IMR-90 (cell line): ENCODE measurements at regions not wholly inside any gene's neighbourhood (a gene's known extent, or its start where the extent isn't known, plus 50 kb on each side); places are given as distances from the start of the nearest gene placed in this dataset.

ENCODE experiments used
- ATAC-seq: fragments of 200-7000 bp; cut with Tn5 transposase; 2 replicates; pipeline ENCODE4 v1.9.1; 2020; ENCODE audit warnings: low read depth, mild to moderate bottlenecking, moderate library complexity
- BruUV-seq: library from RNA; stranded (reverse); fragments of 400-500 nt; replicated peaks from 2 replicates; lab custom pipeline; 2021; lab: Mats Ljungman, UMichigan
- CTCF ChIA-PET: fragments of 300-600 bp; formaldehyde crosslinking; extraction: SDS; loops from one replicate; lab custom pipeline; 2021; ENCODE audit warnings: antibody characterized with exemption; lab: Yijun Ruan, JAX
- POLR2A ChIA-PET: fragments of 300-600 bp; sonication (Branson Sonifier 250); formaldehyde crosslinking; loops from one replicate; lab custom pipeline; 2022; ENCODE audit warnings: antibody characterized with exemption; ENCODE audit not compliant: unreplicated experiment; lab: Charles Lee
- DNase-seq: peaks from one replicate; pipeline ENCODE4 v3.0.0; 2013
- H2AFZ ChIP-seq: replicated peaks from 2 replicates; pipeline ENCODE3; 2013; ENCODE audit warnings: low read length, mild to moderate bottlenecking; ENCODE audit not compliant: poor library complexity
- H2AK5ac ChIP-seq: 2 replicates; pipeline ENCODE4 v1.6.1; 2013; ENCODE audit warnings: low read depth, low read length, inconsistent platforms
- H2AK9ac ChIP-seq: replicated peaks from 2 replicates; pipeline ENCODE3; 2013; ENCODE audit warnings: mild to moderate bottlenecking, low read depth, low read length, moderate library complexity; ENCODE audit not compliant: poor library complexity
- H2BK120ac ChIP-seq: 2 replicates; pipeline ENCODE4 v1.6.1; 2013; ENCODE audit warnings: low read depth, low read length, inconsistent platforms
- H2BK15ac ChIP-seq: 3 replicates; pipeline ENCODE4 v1.6.1; 2013; ENCODE audit warnings: low read depth, low read length, inconsistent platforms
- H2BK20ac ChIP-seq: 2 replicates; pipeline ENCODE4 v1.6.1; 2013; ENCODE audit warnings: low read depth, mild to moderate bottlenecking, inconsistent platforms, low read length, moderate library complexity
- H2BK5ac ChIP-seq: 2 replicates; pipeline ENCODE4 v1.6.1; 2013; ENCODE audit warnings: mild to moderate bottlenecking, low read depth, low read length, inconsistent platforms; ENCODE audit not compliant: poor library complexity, severe bottlenecking
- H3K14ac ChIP-seq: replicated peaks from 2 replicates; pipeline ENCODE4 v1.6.1; 2013; ENCODE audit warnings: low read depth, low read length, inconsistent platforms
- H3K18ac ChIP-seq: 2 replicates; pipeline ENCODE4 v1.6.1; 2013; ENCODE audit warnings: low read depth, low read length, control low read depth
- H3K23ac ChIP-seq: 2 replicates; pipeline ENCODE4 v1.6.1; 2013; ENCODE audit warnings: low read depth, low read length, inconsistent platforms
- H3K27ac ChIP-seq: 2 replicates; pipeline ENCODE4 v1.5.1; 2013; ENCODE audit warnings: mild to moderate bottlenecking, control low read depth, low read length; ENCODE audit not compliant: insufficient read depth
- H3K27me3 ChIP-seq: 2 replicates; pipeline ENCODE4 v1.6.1; 2013; ENCODE audit warnings: low read length; ENCODE audit not compliant: control insufficient read depth, insufficient read depth
- H3K36me3 ChIP-seq: 2 replicates; pipeline ENCODE4 v1.6.1; 2013; ENCODE audit warnings: low read length, mixed read lengths; ENCODE audit not compliant: control insufficient read depth, insufficient read depth
- H3K4ac ChIP-seq: 2 replicates; pipeline ENCODE4 v1.6.1; 2013; ENCODE audit warnings: low read depth, low read length, inconsistent platforms
- H3K4me1 ChIP-seq: 2 replicates; pipeline ENCODE4 v1.6.1; 2013; ENCODE audit warnings: low read length, mixed read lengths; ENCODE audit not compliant: control insufficient read depth, insufficient read depth
- H3K4me2 ChIP-seq: 2 replicates; pipeline ENCODE4 v1.6.1; 2013; ENCODE audit warnings: low read depth, mild to moderate bottlenecking, control low read depth, low read length, moderate library complexity
- H3K4me3 ChIP-seq: 2 replicates; pipeline ENCODE4 v1.5.1; 2013; ENCODE audit warnings: low read depth, mild to moderate bottlenecking, control low read depth, low read length, moderate library complexity; ENCODE audit not compliant: insufficient read depth
- H3K56ac ChIP-seq: 2 replicates; pipeline ENCODE4 v1.6.1; 2013; ENCODE audit warnings: low read length, inconsistent platforms; ENCODE audit not compliant: insufficient read depth; ENCODE audit errors: extremely low read depth
- H3K79me1 ChIP-seq, 2 experiments: 2 replicates each; pipeline ENCODE4 v1.6.1; 2013; ENCODE audit warnings: low read length in 2 of 2, inconsistent platforms in 1 of 2, low read depth in 1 of 2
- H3K9ac ChIP-seq: 2 replicates; pipeline ENCODE4 v1.6.1; 2013; ENCODE audit warnings: low read depth, low read length, control low read depth
- H3K9me1 ChIP-seq: 2 replicates; pipeline ENCODE4 v1.6.1; 2013; ENCODE audit warnings: low read length, inconsistent platforms; ENCODE audit not compliant: insufficient read depth
- H3K9me3 ChIP-seq: 2 replicates; pipeline ENCODE4 v1.6.1; 2013; ENCODE audit warnings: low read length; ENCODE audit not compliant: control insufficient read depth, insufficient read depth
- H4K20me1 ChIP-seq: 2 replicates; pipeline ENCODE4 v1.6.1; 2013; ENCODE audit warnings: low read length, inconsistent platforms; ENCODE audit not compliant: insufficient read depth
- H4K5ac ChIP-seq: 2 replicates; pipeline ENCODE4 v1.6.1; 2013; ENCODE audit warnings: mild to moderate bottlenecking, low read depth, low read length, control low read depth
- H4K8ac ChIP-seq, 2 experiments: 2 replicates each; pipeline ENCODE4 v1.6.1; 2013; ENCODE audit warnings: low read depth in 2 of 2, low read length in 2 of 2, control low read depth in 1 of 2, inconsistent platforms in 1 of 2
- H4K91ac ChIP-seq: 2 replicates; pipeline ENCODE4 v1.6.1; 2013; ENCODE audit warnings: low read depth, low read length, inconsistent platforms; ENCODE audit not compliant: insufficient read depth
- BHLHE40 ChIP-seq: fragments of 150-350 bp; IDR thresholded peaks from 2 replicates; pipeline ENCODE4 v1.6.1; 2016; ENCODE audit warnings: mild to moderate bottlenecking, low read depth, low read length
- CHD1 ChIP-seq: IDR thresholded peaks from 2 replicates; pipeline ENCODE4 v1.6.1; 2012; ENCODE audit warnings: low read depth, low read length, improper control_type of control experiment
- CTCF ChIP-seq: conservative IDR thresholded peaks from 2 replicates; pipeline ENCODE4 v1.5.1; 2012; ENCODE audit warnings: mild to moderate bottlenecking, low read depth, low read length, improper control_type of control experiment
- ELK1 ChIP-seq: fragments of 150-350 bp; IDR thresholded peaks from 2 replicates; pipeline ENCODE4 v1.6.1; 2016; ENCODE audit warnings: low read depth, mild to moderate bottlenecking, low read length, moderate library complexity, borderline replicate concordance
- FOS ChIP-seq: fragments of 150-350 bp; IDR thresholded peaks from 2 replicates; pipeline ENCODE4 v1.6.1; 2016; ENCODE audit warnings: low read depth, low read length
- RFX5 ChIP-seq: IDR thresholded peaks from 2 replicates; pipeline ENCODE4 v1.8.0; 2012; ENCODE audit warnings: low read depth, mild to moderate bottlenecking, low read length, moderate library complexity
- WGBS, 2 experiments: methylation state at CpG; one replicate each; pipeline versions ENCODE4 v1.1.5 to v1.1.7; 2013; ENCODE audit warnings: missing lambda C conversion rate in 2 of 2; ENCODE audit not compliant: insufficient read length in 1 of 2; ENCODE audit errors: extremely low coverage in 2 of 2; 5-methylcytosine and 5-hydroxymethylcytosine counted together
- dilution Hi-C: fragments of 300-500 bp; cut with HindIII; formaldehyde crosslinking; loops from one replicate; pipeline ENCODE4 v1.14.3; 2018; ENCODE audit warnings: low sequenced_read_pairs; ENCODE audit not compliant: unreplicated experiment
- in situ Hi-C: fragments of 300-500 bp; cut with MboI; formaldehyde crosslinking; loops from 3 replicates; pipeline ENCODE4 v1.14.3; 2019; ENCODE audit warnings: low sequenced_read_pairs, inconsistent platforms, mixed read lengths
- intact Hi-C: fragments of 100-400 bp; cut with micrococcal nuclease; formaldehyde crosslinking; loops from 2 replicates; pipeline ENCODE4 v1.10.0; 2022

GRCh38 chr6:167408235-167408869 lies 83.5 kb downstream of the TTLL2 start:
- Histone ChIP-seq H4K8ac (no peak overlapping the region), H2BK20ac (no peak overlapping the region), H3K9me1 (no peaks in the 10 kb centered on the region), H3K36me3 (no peaks in the 10 kb centered on the region), H4K5ac (no peak overlapping the region), H3K4me1 (no peaks in the 10 kb centered on the region), H3K27ac (no peak overlapping the region), H4K91ac (no peak overlapping the region), H3K23ac (no peak overlapping the region), H3K9ac (no peak overlapping the region), H2AFZ (no peak overlapping the region), H2BK120ac (no peak overlapping the region), H3K4me3 (no peak overlapping the region), H2BK5ac (no peak overlapping the region), H3K4ac (no peak overlapping the region), H3K79me1 (no peaks in the 10 kb centered on the region), H2BK15ac (no peak overlapping the region), H3K14ac (no peak overlapping the region), H2AK5ac (no peak overlapping the region), H4K20me1 (no peaks in the 10 kb centered on the region), H2AK9ac (no peak overlapping the region), H3K27me3 (no peaks in the 10 kb centered on the region), H3K56ac (no peak overlapping the region), H3K9me3 (peaks cover 58% of the 10 kb centered on the region), H3K4me2 (no peak overlapping the region), H3K18ac (no peak overlapping the region)
- TF ChIP-seq CHD1 (no peak), CTCF (no peak), RFX5 (no peak), FOS (no peak), ELK1 (no peak), BHLHE40 (no peak)
- intact Hi-C loops: no loop called here
- in situ Hi-C loops: no loop called here
- no peak for ATAC-seq
- no peak for DNase-seq
- POLR2A ChIA-PET: no interaction called here
- dilution Hi-C loops: no loop called here
- no TSS peak for BruUV-seq
- no CpG with 5 or more reads among the region's 21 CpGs for WGBS, 2 experiments
- CTCF ChIA-PET: no interaction called here
